ENCODE measurements at regions not wholly inside any gene's neighbourhood (a gene's known extent, or its start where the extent isn't known, plus 50 kb on each side); places are given as distances from the start of the nearest gene placed in this dataset.

DNA sequence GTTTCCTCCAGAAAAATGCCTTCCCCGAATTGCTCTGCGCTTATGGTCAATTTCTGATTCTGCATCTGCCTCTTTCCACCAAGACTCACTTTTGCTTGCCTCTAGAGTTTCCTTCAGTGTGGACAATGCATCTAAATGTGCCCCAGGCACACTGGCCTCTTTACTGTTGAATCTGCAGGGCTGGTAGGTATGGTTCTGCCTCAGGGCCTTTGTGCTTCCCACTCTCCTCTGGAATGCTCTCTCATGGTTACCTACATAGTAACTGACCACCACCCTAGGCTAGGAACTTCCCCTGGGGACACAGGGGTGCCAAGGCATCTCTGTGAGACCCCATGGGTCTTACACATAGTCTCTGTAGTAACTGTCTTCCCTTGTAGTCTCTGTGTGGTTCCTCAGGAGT is 1258.6 kb downstream of the CDH12 start:
- Histone ChIP-seq H3K4me3 (no peak overlapping the region), H3K36me3 (no peaks in the 10 kb centered on the region), H3K27me3 (no peaks in the 10 kb centered on the region), H3K27ac (no peak overlapping the region), H3K4me1 (no peaks in the 10 kb centered on the region), H3K9me3 (peaks cover 0 to 3% (median 0%) of the 10 kb centered on the region in 4 donors)
- DNase-seq: no peak
- WGBS, 2 donors: 95 to 96% methylated on average over 2 of the region's 2 CpGs
- TF ChIP-seq, protein P1, sequence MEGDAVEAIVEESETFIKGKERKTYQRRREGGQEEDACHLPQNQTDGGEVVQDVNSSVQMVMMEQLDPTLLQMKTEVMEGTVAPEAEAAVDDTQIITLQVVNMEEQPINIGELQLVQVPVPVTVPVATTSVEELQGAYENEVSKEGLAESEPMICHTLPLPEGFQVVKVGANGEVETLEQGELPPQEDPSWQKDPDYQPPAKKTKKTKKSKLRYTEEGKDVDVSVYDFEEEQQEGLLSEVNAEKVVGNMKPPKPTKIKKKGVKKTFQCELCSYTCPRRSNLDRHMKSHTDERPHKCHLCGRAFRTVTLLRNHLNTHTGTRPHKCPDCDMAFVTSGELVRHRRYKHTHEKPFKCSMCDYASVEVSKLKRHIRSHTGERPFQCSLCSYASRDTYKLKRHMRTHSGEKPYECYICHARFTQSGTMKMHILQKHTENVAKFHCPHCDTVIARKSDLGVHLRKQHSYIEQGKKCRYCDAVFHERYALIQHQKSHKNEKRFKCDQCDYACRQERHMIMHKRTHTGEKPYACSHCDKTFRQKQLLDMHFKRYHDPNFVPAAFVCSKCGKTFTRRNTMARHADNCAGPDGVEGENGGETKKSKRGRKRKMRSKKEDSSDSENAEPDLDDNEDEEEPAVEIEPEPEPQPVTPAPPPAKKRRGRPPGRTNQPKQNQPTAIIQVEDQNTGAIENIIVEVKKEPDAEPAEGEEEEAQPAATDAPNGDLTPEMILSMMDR (IDR thresholded peaks at IDR 0.05): no peak
- no peak for TF ChIP-seq EP300 (IDR thresholded peaks at IDR 0.05)
- TF ChIP-seq POLR2A (IDR thresholded peaks at IDR 0.05): no peak
- TF ChIP-seq POLR2AphosphoS5 (IDR thresholded peaks at IDR 0.05): no peak
- intact Hi-C loops (cut with DNase I): no loop called here

DNA sequence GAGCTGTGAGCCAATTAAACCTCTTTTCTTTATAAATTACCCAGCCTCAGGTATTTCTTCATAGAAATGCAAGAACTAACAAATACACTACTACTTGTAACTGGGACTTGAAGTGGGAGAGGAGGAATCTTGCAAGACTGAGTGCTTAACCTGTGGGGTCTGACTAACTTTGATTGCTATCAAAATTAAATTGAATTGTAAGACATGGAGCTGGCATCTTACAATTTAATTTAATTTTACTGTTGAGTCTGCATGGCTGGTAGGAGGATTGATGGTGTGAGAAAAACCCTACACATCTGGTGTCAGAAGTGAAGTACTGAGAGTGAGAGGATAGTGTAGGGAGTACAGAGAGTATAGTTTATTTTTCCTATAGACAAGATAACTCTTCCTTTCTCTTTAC is 1259.9 kb downstream of the CDH12 start:
- Histone ChIP-seq H3K4me3 (no peak overlapping the region), H3K27me3 (no peaks in the 10 kb centered on the region), H3K36me3 (no peaks in the 10 kb centered on the region), H3K4me1 (no peaks in the 10 kb centered on the region), H3K27ac (no peak overlapping the region), H3K9me3 (peaks cover 0 to 3% (median 0%) of the 10 kb centered on the region in 4 donors)
- DNase-seq: no peak
- TF ChIP-seq POLR2AphosphoS5 (IDR thresholded peaks at IDR 0.05): no peak
- no peak for TF ChIP-seq POLR2A (IDR thresholded peaks at IDR 0.05)
- TF ChIP-seq, protein P1 (IDR thresholded peaks at IDR 0.05): no peak
- TF ChIP-seq EP300 (IDR thresholded peaks at IDR 0.05): no peak
- intact Hi-C loops (cut with DNase I): no loop called here

DNA sequence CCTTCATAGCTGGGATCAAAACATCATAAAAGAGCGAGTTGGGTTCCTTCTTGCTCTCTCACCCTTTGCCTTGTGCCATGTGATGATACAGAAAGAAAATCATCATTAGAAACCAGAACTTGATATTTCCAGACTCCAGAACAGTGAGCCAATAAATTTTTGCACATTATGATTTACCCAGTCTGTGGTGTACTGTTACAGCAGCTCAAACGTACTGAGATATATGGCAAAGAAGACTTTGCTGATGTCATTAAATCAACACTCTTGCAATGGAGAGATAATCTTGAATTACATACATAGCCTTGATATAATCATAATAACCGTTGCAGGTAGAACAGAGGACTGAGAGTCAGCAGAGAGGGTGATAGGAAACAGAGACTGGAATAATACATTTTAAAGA is 1271.6 kb downstream of the CDH12 start:
- WGBS, 2 donors: 74 to 77% methylated on average over 3 of the region's 3 CpGs
- Histone ChIP-seq H3K27ac (no peak overlapping the region), H3K4me3 (no peak overlapping the region), H3K4me1 (no peaks in the 10 kb centered on the region), H3K9me3 (no peaks in the 10 kb centered on the region), H3K27me3 (no peaks in the 10 kb centered on the region), H3K36me3 (no peaks in the 10 kb centered on the region)
- TF ChIP-seq POLR2AphosphoS5 (IDR thresholded peaks at IDR 0.05) (no peak), EP300 (IDR thresholded peaks at IDR 0.05) (no peak), POLR2A (IDR thresholded peaks at IDR 0.05) (no peak)
- TF ChIP-seq, protein P1 (IDR thresholded peaks at IDR 0.05): no peak
- intact Hi-C loops (cut with DNase I): no loop called here
- DNase-seq: no peak

DNA sequence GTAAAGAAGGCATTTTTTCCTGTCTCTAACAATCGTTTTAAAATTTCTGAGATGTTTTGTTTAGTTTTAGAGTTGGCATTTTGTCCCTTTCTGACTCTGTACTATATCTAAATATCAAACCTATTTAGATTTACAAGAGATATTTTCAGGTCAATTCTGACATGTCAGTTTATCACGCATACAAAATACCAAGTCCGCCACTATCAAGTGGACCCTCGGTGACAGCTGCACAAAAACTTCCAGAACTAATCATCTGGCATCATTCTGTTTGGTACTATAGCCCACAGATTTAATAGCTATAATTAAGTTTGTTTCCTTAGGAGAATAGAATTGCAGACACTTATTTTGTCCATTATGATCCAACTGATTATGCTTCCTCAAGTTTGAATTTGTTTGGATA is 1278.2 kb downstream of the CDH12 start:
- Histone ChIP-seq H3K4me3 (no peak overlapping the region), H3K4me1 (no peaks in the 10 kb centered on the region), H3K27ac (no peak overlapping the region), H3K27me3 (no peaks in the 10 kb centered on the region), H3K9me3 (no peaks in the 10 kb centered on the region), H3K36me3 (no peaks in the 10 kb centered on the region)
- 82 to 87% methylated on average over 4 of the region's 4 CpGs for WGBS, 2 donors
- TF ChIP-seq POLR2AphosphoS5 (IDR thresholded peaks at IDR 0.05) (no peak), POLR2A (IDR thresholded peaks at IDR 0.05) (no peak), EP300 (IDR thresholded peaks at IDR 0.05) (no peak)
- TF ChIP-seq, protein P1 (IDR thresholded peaks at IDR 0.05): no peak
- intact Hi-C loops (cut with DNase I): no loop called here
- no peak for DNase-seq

DNA sequence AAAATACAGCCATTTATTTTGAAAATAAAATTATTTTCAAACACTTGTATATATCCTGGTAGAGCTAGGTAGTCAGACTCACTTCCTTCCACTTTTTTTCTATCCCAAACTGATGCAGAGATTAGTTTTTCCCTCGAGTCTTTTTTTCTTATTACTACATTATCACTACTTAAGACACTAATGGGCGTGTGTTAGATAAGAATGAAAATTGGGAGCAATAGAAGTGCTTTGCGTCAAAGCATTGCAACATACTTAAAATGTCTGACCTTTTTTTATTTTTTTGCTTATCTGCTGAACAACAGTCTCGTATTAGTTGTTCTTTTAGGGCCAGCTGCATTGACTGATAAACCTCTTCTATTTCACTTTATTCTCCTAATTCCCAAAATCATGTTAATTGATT is 1278.7 kb downstream of the CDH12 start:
- Histone ChIP-seq H3K36me3 (no peaks in the 10 kb centered on the region), H3K4me3 (no peak overlapping the region), H3K9me3 (no peaks in the 10 kb centered on the region), H3K27me3 (no peaks in the 10 kb centered on the region), H3K4me1 (no peaks in the 10 kb centered on the region), H3K27ac (no peak overlapping the region)
- no peak for DNase-seq
- TF ChIP-seq POLR2AphosphoS5 (IDR thresholded peaks at IDR 0.05) (no peak), EP300 (IDR thresholded peaks at IDR 0.05) (no peak), POLR2A (IDR thresholded peaks at IDR 0.05) (no peak)
- TF ChIP-seq, protein P1 (IDR thresholded peaks at IDR 0.05): no peak
- WGBS, 2 donors: 81% methylated on average over 4 of the region's 4 CpGs
- intact Hi-C loops (cut with DNase I): no loop called here
